ENCODE measurements at regions not wholly inside any gene's neighbourhood (a gene's known extent, or its start where the extent isn't known, plus 50 kb on each side); places are given as distances from the start of the nearest gene placed in this dataset.

DNA sequence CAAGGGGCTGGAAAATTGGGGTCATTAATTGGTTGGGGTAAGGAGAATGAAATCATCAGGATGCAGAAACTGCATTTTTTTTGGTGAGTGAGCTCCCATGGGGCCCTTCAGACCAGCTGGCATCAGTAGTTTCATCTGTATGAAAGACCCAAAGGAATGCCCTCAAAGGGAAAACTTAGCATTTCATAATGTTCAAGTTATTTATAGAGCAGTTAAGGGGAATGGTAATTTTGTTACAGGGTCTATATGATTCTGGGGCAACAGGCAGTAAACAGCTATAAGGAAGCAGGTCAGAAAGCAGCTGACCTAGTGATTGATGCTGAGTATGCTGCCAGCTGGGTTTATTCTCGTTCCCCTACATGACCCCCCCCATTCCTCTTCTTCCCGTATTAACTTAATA is 448.9 kb downstream of the OCA2 start:
- H3K27ac ChIP-seq: no peak overlapping the region
- H3K4me1 ChIP-seq: no peaks in the 10 kb centered on the region
- no peak for DNase-seq (ENCODE audit: low read depth in 1 of 2, low spot score in 1 of 2)
- no peak for FAIRE-seq
- H3K4me3 ChIP-seq: no peak overlapping the region
- H3K4me2 ChIP-seq: no peak overlapping the region
- ChIA-PET POLR2A (no interaction called here), CTCF (interaction anchor here (0.9 kb wide), 1 partner anchor 204 kb away, joined by 3 read pairs; no protein-coding TSS in a partner anchor)
- TF ChIP-seq FOXS1 (CRISPR knock-in tag; IDR thresholded peaks at IDR 0.05) (no peak), MAZ (IDR thresholded peaks at IDR 0.05; ENCODE audit: borderline replicate concordance, low read depth, low read length) (no peak), EP300 (IDR thresholded peaks at IDR 0.05) (no peak), ZFP36 (IDR thresholded peaks at IDR 0.05; ENCODE audit: borderline replicate concordance, partially characterized antibody) (no peak), GATA3 (IDR thresholded peaks at IDR 0.05; ENCODE audit: borderline replicate concordance) (no peak), NPAS2 (CRISPR knock-in tag; IDR thresholded peaks at IDR 0.05; ENCODE audit: borderline replicate concordance) (no peak), CEBPB (IDR thresholded peaks at IDR 0.05) (no peak), RFX5 (IDR thresholded peaks at IDR 0.05) (no peak), MYC (IDR thresholded peaks at IDR 0.05; ENCODE audit: borderline replicate concordance, low read length) (no peak), FOSL2 (IDR thresholded peaks at IDR 0.05) (no peak), FOSL2 (CRISPR knock-in tag; IDR thresholded peaks at IDR 0.05) (no peak), NR3C1 (IDR thresholded peaks at IDR 0.05) (no peak)
- TF ChIP-seq, protein P1, sequence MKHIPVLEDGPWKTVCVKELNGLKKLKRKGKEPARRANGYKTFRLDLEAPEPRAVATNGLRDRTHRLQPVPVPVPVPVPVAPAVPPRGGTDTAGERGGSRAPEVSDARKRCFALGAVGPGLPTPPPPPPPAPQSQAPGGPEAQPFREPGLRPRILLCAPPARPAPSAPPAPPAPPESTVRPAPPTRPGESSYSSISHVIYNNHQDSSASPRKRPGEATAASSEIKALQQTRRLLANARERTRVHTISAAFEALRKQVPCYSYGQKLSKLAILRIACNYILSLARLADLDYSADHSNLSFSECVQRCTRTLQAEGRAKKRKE (CRISPR knock-in tag; IDR thresholded peaks at IDR 0.05; ENCODE audit: low read depth): no peak
- TF ChIP-seq, protein P2, sequence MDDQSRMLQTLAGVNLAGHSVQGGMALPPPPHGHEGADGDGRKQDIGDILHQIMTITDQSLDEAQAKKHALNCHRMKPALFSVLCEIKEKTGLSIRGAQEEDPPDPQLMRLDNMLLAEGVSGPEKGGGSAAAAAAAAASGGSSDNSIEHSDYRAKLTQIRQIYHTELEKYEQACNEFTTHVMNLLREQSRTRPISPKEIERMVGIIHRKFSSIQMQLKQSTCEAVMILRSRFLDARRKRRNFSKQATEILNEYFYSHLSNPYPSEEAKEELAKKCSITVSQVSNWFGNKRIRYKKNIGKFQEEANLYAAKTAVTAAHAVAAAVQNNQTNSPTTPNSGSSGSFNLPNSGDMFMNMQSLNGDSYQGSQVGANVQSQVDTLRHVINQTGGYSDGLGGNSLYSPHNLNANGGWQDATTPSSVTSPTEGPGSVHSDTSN (IDR thresholded peaks at IDR 0.05): no peak
- 0 out of 3 replicates have a peak, but pooled peaks cover 6% of the 10 kb centered on the region for H3K9me3 ChIP-seq
- WGBS (ENCODE audit: missing lambda C conversion rate): 3% methylated on average over 2 of the region's 2 CpGs
- ATAC-seq: no peak

DNA sequence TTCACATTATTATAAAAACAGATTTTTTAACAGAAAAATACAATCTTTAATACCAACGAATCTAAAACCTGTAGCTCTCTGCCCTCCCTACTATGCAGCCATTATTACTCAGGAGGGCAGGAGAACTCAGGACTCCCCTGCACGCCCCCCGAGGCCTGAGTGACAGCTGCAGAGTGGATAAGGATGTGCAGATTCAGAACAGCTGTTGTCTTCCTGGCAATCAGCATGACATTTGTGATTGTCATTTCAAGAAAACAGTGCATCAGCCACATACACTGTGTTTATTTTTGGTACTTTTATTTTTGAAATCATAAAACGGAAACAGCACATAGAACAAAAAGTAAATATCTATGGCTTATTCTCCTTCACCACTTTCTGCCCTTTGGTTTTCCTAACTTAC is 450.8 kb downstream of the OCA2 start:
- WGBS (ENCODE audit: missing lambda C conversion rate): 7% methylated on average over 4 of the region's 4 CpGs
- ChIA-PET POLR2A (no interaction called here), CTCF (interaction anchor here (1.0 to 1.7 kb wide), 2 partner anchors 9 to 44 kb away, joined by 4 to 7 read pairs; no protein-coding TSS in a partner anchor)
- Histone ChIP-seq H3K4me2 (no peak overlapping the region), H3K4me3 (no peak overlapping the region), H3K9me3 (peaks cover 13% of the 10 kb centered on the region; the same call in 1 of the 3 replicates), H3K4me1 (no peaks in the 10 kb centered on the region), H3K27ac (no peak overlapping the region)
- ATAC-seq (no peak), FAIRE-seq (no peak), DNase-seq (ENCODE audit: low read depth in 1 of 2, low spot score in 1 of 2) (no peak)
- no peak for TF ChIP-seq TP53 (CRISPR knock-in tag; IDR thresholded peaks at IDR 0.05)
- TF ChIP-seq, protein P1 (CRISPR knock-in tag; IDR thresholded peaks at IDR 0.05; ENCODE audit: low read depth): no peak
- TF ChIP-seq RAD21 (conservative IDR thresholded peaks at IDR 0.05 in 1 of 2, IDR thresholded peaks at IDR 0.05 in 1 of 2): no peak
- TF ChIP-seq, protein P2 (IDR thresholded peaks at IDR 0.05): no peak
- no peak for TF ChIP-seq CBX2 (IDR thresholded peaks at IDR 0.05; ENCODE audit: borderline replicate concordance, low read depth)
- no peak for TF ChIP-seq ELK1 (IDR thresholded peaks at IDR 0.05; ENCODE audit: low read depth, low read length)
- no peak for TF ChIP-seq SREBF2 (IDR thresholded peaks at IDR 0.05)
